Activated CD4-positive, alpha-beta T cell treated with anti-CD3 and anti-CD28 coated beads for 24 hours (primary cell): ENCODE measurements at regions not wholly inside any gene's neighbourhood (a gene's known extent, or its start where the extent isn't known, plus 50 kb on each side); places are given as distances from the start of the nearest gene placed in this dataset.

Experiments used
- DNase-seq, 2 donors: peaks; one replicate each; pipeline ENCODE4 v3.0.0-alpha.2; 2020; ENCODE audit warnings: low read depth in 2 of 2

DNA sequence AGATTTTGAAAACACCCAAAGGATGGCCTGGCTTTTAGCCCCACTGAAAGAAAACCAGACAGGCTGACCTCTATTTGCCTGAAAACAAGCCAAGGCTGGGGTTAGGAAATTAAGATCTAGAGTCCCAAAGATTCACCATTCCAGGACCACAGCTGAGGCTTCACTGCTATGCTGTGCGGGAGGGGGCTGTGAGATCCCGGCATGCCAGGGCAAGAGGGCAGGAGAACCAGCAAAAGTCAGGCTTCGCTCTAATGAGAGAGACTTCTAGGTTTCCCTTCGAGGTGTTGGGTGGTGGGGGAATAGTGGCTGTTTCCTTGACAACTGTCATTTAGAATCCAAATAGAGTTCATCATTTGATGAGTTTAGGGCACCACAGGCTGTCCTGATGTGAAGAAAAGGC lies 152.9 kb upstream of the NFIB start:
- no peak for DNase-seq

DNA sequence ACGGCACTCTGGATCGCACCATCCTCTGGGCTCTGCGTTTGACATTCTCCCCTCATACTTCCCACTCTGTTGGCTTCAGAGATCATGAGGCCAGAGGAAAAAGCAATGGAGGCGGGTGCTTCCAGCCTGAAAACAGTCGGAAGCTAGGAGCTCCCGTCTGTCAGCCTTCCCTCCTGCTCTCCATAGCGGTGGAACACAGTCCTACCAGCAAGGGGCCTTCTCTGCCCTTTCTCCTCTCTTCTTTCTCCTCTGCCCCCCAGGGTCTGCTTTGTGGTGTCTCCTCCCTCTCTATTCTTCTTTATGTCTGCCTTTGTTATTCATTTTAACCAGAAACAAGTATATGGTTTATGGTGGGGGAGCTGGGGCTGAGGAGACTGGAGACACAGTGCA lies 152.5 kb upstream of the NFIB start:
- DNase-seq = no peak

DNA sequence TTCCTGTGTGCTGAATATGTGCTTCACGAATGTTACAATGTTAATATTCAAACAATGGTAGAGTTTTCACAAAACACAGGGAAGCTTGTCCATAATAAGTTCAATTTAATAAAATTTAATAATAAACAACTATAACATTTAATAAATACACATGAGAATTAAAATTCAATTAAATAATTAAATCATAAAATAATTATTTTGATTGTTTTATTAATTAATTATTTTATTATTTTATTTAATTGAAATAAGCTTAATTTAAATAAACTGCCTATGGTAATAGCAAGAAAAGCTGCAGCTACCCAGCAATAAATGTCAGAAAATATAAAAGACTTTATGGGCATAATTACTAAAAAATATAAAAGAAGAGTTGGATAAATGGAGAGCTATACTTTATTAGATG lies 149.0 kb upstream of the NFIB start:
- DNase-seq = no peak

DNA sequence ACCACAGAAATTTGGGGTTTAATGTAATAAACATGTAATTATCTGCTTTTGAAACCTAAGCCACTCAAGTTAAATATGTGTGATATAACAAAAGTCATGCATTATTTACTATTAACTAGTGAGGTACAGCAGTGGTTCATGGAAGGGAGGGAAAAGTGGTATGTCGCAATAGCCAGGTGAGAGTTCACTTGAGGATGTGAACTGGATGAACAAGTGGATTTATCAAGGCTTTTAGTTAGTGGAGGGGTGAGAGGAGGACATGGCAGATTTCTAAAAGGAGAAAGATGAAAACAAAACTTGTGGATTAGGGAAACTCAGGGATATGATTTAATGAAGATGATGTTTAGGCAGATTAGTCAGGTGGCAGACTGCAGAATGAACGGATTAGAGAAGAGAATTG lies 141.3 kb upstream of the NFIB start:
- DNase-seq = no peak

DNA sequence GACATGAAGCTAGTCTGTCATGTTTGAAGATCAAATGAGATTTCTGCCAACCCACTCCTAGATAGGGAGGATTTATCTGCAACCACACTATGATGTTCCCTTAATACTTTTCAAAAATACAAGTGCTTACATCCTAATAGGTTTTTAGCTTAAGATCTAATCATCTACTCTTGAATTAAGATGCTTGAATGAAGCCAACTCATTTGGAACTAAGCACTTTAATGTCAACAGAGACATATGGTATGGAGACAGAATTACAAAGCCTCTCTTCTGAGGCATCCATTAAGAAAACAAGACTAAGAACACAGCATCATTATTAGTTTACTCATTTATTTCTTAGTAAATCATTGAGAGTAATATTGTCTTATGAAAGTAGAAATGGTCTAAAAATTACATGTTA lies 139.3 kb upstream of the NFIB start:
- no peak for DNase-seq

DNA sequence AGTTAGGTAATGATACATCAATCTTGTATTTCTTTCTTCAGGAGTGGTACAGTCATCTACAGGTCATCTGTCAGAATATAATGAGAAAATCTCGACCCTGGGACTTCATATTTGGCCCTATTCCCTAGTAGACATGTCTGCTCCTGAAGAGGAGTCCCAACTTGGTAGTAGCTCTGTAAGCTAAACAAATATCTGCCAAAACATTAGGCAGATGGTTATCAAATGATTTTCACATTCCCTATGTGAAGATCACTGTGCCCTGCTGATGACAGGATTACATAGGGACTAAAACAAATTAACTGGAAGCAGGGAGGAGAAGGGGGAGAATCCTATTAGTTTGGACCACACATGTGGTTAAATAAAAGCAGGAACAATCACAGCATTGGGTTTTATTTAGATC lies 138.6 kb upstream of the NFIB start:
- DNase-seq = no peak

DNA sequence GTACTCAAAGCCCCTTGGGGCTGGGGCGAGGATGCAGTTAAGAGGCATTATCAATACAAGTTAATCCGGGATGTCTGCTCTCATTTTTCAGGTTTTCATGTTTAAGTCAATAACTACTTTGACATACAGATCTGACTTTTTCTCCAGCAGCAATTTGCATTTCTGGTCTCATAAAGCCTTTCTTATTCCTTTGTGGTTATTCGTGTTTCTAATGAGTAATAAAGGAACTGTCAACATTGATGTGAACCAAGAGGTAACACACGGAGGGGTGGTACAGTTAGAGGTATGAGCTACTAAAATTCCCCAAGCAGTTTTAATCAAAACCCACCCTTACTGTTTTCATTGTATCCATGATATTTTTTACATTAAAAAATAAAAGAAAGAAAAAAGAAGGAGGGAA lies 138.0 kb upstream of the NFIB start:
- no peak for DNase-seq

DNA sequence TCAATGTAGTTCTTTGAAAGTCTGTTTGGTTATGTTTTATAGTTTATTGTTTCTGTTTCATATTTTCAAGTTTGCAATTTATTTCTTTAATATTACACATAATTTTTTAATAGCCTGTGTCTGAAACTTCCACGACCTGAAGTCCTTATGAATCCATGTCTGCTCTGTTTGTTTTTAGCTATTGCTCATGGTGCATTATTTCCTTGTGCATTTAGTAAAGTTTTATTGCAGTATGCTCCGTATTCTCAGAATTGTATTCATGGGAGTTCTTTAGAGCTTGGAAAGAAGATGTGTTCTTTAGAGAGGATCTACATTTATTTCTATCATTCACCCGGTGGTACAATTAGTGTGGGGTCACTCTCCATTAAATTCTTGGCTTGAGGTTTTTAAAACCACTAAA lies 133.2 kb upstream of the NFIB start:
- no peak for DNase-seq

DNA sequence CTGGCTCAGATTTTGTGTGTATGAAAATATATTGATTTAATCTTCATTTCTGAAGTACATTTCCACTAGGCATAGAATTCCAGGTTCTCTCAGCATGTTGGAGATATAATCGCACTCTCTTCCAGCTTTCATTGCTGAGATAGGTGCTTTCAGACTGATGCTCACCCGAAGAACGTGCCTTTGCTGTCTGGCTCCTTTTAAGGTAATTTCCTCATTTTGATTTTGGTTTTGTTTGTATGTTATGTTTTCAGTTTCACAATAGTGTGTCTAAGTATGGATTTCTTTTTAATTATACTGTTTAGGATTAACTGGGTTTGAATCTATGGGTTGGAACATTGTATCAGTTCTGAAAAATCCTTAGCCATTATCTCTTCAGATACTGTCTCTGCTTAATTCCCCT lies 132.0 kb upstream of the NFIB start:
- DNase-seq = no peak

DNA sequence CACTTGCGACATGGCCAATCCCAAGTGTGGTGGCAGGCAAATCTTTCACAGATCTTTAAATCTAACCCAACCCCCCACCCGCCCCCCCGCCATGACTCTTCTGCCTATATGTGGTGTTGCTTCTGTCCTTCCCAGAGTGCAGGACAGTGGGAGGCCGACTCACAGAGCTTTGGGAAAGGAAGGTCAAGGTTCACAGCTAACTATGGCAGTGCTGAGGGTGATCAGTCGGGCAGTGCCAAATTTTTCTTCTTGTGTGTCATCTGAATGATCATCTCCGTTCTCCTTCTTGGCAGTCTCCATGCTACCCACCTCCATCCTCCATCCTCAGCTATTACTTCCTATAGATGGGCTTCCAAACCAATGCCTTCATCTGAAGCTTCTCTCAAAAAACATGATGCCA lies 129.0 kb upstream of the NFIB start:
- DNase-seq = no peak

DNA sequence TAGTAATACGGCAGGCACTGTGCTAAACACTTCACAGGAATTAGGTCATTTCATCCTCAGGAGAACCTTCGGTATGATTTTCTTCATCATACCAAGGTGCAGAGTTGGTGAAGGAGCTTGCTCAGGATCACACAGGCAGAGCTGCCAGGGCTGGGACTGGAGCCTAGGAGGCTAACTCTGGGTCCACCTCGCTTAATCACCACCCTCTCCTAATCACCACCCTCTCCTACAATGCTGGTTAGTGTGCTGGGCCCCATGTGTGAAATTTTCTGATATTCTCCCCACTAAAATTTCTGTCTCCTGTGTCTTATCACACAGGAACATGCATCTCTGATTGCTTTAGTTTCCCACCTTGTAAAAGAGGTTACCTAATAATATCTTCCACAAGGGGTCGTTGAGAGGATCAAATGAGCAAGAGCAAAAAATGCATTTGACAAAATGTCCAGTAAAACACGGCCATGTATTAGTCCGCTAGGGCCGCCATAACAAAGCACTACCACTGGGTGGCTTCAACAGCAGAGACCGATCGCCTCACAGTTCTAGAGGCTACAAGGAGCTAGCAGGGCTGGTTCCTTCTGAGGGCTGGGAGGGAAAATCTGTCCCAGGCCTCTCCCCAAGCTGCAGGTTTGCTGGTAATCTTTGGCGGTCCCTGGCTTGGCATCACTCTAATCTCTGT lies 128.2 kb upstream of the NFIB start:
- DNase-seq = no peak

DNA sequence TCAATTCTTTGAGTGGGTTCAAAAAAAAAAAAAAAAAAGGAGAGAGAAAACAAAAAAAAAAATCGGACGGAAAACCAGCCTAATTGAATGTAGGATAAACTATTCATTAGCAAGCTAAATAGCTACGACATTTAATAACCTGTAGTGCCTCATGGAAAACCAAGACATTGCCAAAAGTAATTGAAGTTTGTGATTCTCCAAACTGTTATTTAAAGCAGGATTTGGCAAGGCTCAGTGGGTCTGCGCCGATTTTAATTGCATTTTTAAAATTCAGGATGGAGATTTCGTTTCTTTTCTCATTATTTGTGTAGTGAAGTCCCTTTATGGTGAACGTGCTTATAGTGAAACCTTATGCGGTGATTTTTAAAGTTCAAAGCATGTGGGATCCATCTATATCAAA lies 127.2 kb upstream of the NFIB start:
- no peak for DNase-seq

DNA sequence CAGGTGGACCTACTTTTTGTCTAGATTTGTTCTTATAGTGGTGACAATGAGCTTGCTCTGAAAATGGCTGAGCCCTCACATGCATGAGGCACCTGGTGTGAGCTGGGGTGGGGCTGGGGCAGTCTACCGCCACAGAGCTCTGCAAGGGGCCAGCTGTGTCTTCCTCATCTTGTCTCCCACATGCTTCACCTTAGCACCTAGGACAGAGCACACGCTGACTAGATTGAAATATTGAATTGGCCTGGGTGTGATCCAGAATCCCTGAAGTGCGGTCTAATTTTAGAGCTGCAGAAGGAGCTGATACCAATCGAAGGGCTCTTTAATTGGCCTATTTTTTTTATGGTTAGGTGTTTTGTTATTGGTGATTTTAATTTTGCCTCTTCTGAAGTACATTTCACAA lies 126.1 kb upstream of the NFIB start:
- no peak for DNase-seq

DNA sequence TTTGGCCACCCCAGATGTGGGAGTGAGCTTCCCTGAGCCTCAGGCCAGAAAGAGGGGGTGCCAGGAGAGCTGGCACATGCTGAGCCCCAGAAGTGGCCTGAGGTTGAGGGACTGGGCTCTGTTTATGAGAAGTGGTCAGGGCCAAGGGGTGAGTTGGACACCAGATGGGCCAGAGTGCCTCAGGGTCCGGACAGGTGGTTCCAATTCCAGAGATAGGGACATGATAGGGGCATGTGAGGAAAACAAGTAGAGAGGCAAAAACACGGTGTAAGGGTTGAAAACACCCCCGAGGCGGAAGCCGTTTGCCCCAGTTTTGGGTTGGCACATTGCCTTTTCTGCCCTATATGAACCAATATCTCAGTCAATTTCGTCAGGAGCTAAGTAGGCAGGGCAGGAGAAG lies 125.6 kb upstream of the NFIB start:
- DNase-seq = no peak

DNA sequence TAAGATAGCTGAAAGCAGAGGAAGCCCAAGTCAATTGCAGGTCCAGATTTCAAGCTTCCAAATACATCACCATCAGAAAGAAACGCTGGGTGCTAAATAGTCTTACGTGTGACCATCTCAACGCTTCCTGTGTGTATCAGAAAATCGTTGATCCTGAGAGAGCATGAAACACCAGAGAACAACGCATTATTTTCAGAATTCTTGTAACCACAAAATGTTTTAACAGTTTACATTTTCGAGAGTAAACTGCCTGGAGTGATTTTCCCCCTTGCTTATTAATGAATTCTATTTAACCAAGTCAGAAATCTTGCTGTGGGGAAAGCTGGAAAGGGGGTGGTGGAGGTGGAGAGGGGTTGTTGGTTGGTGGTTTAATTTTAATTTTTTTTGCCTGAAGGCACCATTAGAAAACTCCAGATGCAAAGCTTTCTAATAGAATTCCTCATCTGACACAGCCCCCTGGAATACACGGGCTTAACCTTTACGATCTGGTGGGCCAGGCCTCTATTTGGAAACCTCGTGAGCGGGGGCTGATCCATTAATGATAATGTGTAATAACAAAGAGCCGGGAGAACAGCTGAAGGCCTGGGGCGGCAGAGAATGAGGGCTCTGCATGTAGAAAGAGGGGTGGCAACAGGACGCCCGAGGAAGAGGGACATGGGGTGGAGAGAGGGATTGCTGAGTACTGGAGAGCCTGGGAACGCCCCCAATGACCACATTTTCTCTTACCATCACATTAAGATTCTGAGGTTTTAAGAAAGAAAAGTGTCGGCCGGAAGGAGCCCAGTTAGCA lies 124.5 kb upstream of the NFIB start:
- DNase-seq = no peak

DNA sequence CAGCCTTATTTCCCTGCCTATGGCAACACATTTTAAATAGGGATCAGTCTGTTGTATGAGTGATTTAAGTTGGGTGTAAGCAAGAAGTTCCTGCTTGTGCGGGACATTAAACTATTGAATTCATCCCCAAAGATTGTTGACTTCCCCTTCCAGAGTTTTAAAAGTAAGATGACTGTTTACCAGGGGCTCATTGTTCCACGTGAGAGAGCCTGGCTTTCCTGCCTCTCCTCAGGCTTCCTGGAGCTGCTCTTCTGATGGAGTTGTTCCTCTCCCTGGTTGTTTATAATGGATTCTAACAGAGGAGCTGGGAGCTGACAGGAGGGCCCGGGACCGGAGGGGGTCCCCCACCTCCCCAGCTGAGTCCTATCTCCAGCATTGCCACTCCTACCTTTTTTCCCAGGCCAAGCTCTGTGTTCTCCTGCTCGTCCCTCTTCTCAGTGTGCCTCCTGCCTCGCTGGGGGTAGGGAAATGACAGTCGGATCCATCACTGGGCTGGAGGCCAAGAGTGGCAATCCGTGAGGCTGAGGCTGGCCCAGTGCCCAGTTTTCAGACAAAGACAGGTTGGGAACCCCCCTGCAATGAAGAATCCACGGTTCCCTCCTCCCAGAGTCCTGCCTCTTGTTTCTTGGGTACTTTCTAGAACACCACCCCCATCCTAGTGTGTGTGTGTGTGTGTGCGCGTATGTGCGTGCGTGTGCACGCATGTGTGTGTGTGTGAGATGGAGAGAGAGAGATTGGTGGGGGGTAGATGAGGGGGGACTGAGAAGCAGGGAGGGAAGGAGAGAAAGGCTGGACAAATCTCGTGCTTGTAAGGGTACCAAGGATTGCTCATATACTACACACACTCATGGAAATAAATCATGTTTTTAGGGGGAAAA lies 123.7 kb upstream of the NFIB start:
- no peak for DNase-seq

DNA sequence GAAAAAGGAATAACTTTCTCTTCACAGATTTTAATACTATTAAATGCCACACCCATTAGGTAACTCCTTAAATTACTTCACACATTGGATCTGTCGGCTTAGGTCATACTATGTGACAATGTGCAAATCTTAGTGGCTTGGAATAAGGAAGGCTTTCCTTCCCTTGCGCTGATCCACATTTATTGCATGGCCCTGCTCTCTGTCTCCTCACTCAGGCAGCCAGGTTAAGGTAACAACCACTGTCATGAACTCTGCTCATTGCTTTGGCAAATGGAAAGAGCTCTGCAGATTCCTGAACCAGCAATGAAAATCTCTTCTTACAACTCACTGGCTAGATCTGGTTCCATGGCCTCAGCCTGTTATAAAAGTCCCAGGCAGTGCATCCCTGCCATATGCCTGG lies 121.9 kb upstream of the NFIB start:
- no peak for DNase-seq

DNA sequence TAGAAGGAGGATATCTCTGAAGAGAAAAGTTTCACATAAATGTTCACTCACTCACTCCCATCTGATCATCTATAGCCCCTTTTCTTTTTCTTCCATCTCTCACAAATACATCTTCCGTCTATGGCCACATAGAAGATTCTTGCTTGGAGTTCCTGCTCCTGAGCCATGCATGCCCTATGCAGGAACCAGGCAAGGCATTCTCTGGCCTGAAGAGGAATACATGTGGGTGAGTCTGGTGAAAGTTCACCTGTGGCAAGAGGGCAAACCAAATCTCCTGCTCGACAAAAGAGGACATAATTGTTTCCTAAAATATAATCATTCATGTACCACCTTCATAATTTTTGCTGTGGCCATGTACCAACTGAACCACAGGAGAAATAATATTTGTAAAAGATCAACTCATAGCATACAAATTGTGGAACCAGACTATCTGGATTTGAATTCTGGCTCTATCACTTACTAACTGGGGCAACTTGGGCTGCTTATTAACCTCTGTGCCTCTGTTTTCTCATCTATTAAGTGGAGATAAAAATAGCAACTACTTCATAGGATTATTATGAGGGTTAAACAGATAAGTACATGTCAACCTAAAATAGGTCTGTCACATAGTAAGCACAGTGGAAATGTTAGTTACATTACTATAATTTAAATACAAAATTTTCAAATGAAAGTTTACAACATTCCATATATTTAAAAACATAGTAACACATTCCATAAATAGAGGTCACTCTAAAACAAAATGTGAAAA lies 121.2 kb upstream of the NFIB start:
- no peak for DNase-seq

DNA sequence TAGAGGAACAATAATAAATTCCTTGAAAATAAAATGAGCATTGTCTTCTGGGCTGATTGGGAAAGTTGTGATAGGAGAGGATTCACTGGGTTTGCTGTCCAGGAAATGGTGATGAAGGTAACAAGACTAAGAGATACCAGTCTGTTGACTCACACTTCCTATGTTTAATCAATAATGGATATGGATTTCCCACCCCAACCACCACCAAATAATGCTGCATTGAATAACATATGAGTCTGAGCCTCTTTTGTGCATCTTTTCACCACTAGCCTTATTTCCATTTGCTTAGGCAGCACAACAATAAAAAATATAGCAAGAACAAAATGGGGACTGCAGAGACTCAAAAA lies 120.2 kb upstream of the NFIB start:
- DNase-seq = no peak

DNA sequence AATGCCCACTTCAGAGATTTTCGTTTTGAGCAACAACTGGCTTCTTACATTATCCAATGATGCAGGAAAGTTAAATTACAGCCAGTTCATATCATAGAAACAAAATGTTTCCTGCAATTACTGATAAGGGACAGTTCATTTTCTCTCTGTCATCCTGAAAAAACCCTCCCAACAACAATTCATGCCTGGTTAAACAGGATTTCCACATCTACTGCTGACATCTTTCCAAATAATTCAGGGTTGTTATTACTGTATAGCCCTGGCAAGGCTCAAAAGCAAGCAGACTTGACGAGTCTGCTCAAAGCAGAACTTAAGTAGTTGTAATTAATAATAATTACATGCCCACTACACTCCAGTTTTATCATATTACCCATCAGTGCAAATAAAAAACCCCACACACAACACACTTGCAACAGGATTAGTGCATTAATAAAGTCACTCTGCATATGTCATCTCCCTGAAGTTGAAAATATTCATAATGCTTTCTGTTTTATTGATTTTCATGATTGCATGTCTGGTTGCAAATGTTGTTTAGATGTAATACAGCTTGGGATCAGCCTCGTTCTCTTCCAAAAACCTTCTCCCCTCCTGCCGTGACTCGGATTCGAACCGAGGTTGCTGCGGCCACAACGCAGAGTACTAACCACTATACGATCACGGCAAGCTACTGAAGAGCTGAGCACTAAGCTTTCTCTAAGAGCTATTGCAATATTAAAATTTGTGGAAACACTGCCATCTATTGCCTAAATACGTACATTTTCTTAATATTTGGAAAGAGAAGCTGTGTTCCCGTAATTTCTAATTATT lies 119.6 kb upstream of the NFIB start:
- DNase-seq = no peak

DNA sequence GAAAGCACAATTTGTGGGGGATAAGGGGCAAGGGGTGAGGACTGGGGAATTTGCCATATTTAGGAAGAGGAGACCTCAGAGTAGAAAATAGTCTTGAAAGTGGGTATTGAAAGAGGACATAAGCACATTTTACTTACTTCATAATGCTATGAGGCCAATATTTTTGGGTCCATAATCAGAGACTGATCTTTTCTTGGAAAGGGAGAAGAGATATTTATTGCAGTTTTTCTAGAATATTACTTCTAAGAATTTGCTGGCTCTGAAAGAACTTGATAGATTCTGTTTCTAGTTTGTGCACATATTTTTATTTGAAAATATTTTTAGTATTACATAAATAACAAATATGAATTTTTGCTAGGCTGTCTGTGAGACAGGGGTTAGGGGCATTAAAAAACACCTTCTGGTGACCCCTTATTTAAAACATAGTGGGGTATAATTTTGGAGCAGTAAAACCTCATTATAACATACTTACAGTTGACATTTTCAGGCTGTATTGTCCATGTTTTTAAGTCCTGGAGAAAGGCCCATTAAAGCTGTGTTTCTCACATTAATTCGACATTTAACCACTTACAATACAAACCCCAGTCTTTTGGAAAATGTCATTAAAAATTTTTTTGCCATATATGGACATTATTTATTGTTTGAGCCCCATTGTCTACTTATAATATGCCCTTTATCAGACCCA lies 118.9 kb upstream of the NFIB start:
- DNase-seq = no peak
